ENCODE measurements at regions not wholly inside any gene's neighbourhood (a gene's known extent, or its start where the extent isn't known, plus 50 kb on each side); places are given as distances from the start of the nearest gene placed in this dataset.

DNA sequence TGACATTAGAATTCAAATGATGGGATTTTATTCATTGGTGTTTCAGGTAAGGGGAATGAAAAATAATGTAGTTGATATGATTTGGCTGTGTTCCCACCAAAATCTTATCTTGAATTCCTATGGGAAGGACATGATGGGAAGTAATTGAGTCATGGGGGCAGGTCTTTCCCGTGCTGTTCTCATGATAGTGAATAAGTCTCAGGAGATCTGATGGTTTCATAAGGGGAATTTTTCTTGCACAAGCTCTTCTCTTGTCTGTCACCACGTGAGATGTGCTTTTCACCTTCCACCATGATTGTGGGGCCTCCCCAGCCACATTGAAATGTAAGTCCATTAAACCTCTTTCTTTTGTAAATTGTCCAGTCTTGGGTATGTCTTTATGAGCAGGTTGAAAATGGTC, 268.6 kb upstream of the CHORDC1 start:
- Histone ChIP-seq H2AFZ (ENCODE audit: low read depth, low read length) (no peak overlapping the region), H3K9ac (replicated peaks; ENCODE audit: extremely low read depth, insufficient read depth, low read length) (no peak overlapping the region), H3K9me1 (replicated peaks; ENCODE audit: control insufficient read depth, extremely low read depth, insufficient read depth, low read length) (no peaks in the 10 kb centered on the region), H3K9me3 (replicated peaks; ENCODE audit: control insufficient read depth, insufficient read depth, low read length) (no peaks in the 10 kb centered on the region), H3K27ac (ENCODE audit: insufficient read depth, low read depth, low read length) (no peak overlapping the region), H3K79me2 (ENCODE audit: control insufficient read depth, insufficient read depth, low read length) (no peaks in the 10 kb centered on the region), H3K4me2 (ENCODE audit: insufficient read depth, low read length) (no peak overlapping the region), H3K36me3 (ENCODE audit: control insufficient read depth in 2 of 2, extremely low read depth in 1 of 2, insufficient read depth in 2 of 2, low read length in 2 of 2) (no peaks in the 10 kb centered on the region), H3K4me3 (replicated peaks in 1 of 3; ENCODE audit: insufficient read depth in 1 of 3, low read depth in 1 of 3, low read length in 3 of 3) (no peak overlapping the region), H3K27me3 (ENCODE audit: control insufficient read depth in 2 of 2, insufficient read depth in 2 of 2, low read length in 2 of 2) (no peaks in the 10 kb centered on the region), H3K4me1 (ENCODE audit: control insufficient read depth, extremely low read depth, insufficient read depth, low read length) (no peaks in the 10 kb centered on the region), H4K20me1 (replicated peaks; ENCODE audit: control insufficient read depth, extremely low read depth, insufficient read depth, low read length) (no peaks in the 10 kb centered on the region)
- intact Hi-C loops (cut with micrococcal nuclease): no loop called here
- FAIRE-seq (no peak), DNase-seq (ENCODE audit: low read depth, low spot score) (no peak)
- ChIA-PET POLR2A (no interaction called here), CTCF (no interaction called here)
- dilution Hi-C loops (cut with MboI; ENCODE audit: extremely low pct_ligation_motif_present, low sequenced_read_pairs): no loop called here
- no TSS peak for BruUV-seq (replicated peaks)
- TF ChIP-seq POLR2AphosphoS5 (IDR thresholded peaks at IDR 0.05; ENCODE audit: insufficient read depth, low read depth, low read length): no peak
- TF ChIP-seq FOS (IDR thresholded peaks at IDR 0.05; ENCODE audit: borderline replicate concordance, insufficient read depth, low read length): no peak

DNA sequence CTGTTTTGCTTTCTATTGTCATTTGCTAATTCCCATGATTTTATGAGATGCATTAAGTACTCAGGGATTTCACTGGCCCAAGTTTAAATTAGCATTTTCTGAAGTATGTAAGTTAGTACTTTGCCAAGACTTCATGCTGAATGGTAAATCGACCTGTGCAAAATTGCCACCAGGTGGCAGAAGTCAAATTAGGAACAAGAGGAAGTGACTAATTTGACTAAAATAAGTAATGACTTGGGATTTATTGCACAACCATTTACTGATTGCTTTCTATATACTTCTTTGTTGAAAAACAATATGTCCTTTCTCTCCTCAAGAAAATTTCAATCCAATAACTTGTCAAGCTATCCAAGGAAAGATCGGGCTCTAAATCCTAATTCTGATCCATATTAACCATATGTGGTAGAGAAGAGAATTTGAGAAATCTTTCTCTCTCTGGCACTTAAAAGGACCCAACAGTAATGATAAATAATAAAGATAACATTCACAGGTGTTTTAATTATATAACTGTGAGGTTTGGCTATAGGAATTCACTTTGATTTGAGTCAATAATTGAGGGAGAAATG, 253.7 kb upstream of the CHORDC1 start:
- intact Hi-C loops (cut with micrococcal nuclease): loop anchor here (1.0 kb wide), 1 partner anchor 772 kb away; no protein-coding TSS in a partner anchor
- DNase-seq (ENCODE audit: low read depth, low spot score) (peak; percentile 56), FAIRE-seq (peak; percentile 66)
- dilution Hi-C loops (cut with MboI; ENCODE audit: extremely low pct_ligation_motif_present, low sequenced_read_pairs): no loop called here
- TF ChIP-seq POLR2A (IDR thresholded peaks at IDR 0.05; ENCODE audit: low read depth, low read length) (no peak), JUN (IDR thresholded peaks at IDR 0.05; ENCODE audit: borderline replicate concordance, insufficient read depth, insufficient read length, low read depth) (peak; percentile 57), MYC (IDR thresholded peaks at IDR 0.05; ENCODE audit: low read depth, low read length) (no peak), FOS (IDR thresholded peaks at IDR 0.05; ENCODE audit: borderline replicate concordance, insufficient read depth, low read length) (no peak)
- TF ChIP-seq, protein P1, sequence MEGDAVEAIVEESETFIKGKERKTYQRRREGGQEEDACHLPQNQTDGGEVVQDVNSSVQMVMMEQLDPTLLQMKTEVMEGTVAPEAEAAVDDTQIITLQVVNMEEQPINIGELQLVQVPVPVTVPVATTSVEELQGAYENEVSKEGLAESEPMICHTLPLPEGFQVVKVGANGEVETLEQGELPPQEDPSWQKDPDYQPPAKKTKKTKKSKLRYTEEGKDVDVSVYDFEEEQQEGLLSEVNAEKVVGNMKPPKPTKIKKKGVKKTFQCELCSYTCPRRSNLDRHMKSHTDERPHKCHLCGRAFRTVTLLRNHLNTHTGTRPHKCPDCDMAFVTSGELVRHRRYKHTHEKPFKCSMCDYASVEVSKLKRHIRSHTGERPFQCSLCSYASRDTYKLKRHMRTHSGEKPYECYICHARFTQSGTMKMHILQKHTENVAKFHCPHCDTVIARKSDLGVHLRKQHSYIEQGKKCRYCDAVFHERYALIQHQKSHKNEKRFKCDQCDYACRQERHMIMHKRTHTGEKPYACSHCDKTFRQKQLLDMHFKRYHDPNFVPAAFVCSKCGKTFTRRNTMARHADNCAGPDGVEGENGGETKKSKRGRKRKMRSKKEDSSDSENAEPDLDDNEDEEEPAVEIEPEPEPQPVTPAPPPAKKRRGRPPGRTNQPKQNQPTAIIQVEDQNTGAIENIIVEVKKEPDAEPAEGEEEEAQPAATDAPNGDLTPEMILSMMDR (IDR thresholded peaks at IDR 0.05; ENCODE audit: extremely low read depth in 1 of 2, insufficient read depth in 1 of 2, low read depth in 1 of 2, low read length in 2 of 2): peak; percentile 32 to 33
- Histone ChIP-seq H2AFZ (ENCODE audit: low read depth, low read length) (no peak overlapping the region), H3K79me2 (ENCODE audit: control insufficient read depth, insufficient read depth, low read length) (no peaks in the 10 kb centered on the region), H3K4me1 (ENCODE audit: control insufficient read depth, extremely low read depth, insufficient read depth, low read length) (no peaks in the 10 kb centered on the region), H4K20me1 (replicated peaks; ENCODE audit: control insufficient read depth, extremely low read depth, insufficient read depth, low read length) (no peaks in the 10 kb centered on the region), H3K27me3 (ENCODE audit: control insufficient read depth in 2 of 2, insufficient read depth in 2 of 2, low read length in 2 of 2) (no peaks in the 10 kb centered on the region), H3K27ac (ENCODE audit: insufficient read depth, low read depth, low read length) (no peak overlapping the region), H3K36me3 (ENCODE audit: control insufficient read depth in 2 of 2, extremely low read depth in 1 of 2, insufficient read depth in 2 of 2, low read length in 2 of 2) (no peaks in the 10 kb centered on the region), H3K9me1 (replicated peaks; ENCODE audit: control insufficient read depth, extremely low read depth, insufficient read depth, low read length) (no peaks in the 10 kb centered on the region), H3K9me3 (replicated peaks; ENCODE audit: control insufficient read depth, insufficient read depth, low read length) (no peaks in the 10 kb centered on the region), H3K4me3 (replicated peaks in 1 of 3; ENCODE audit: insufficient read depth in 1 of 3, low read depth in 1 of 3, low read length in 3 of 3) (no peak overlapping the region), H3K9ac (replicated peaks; ENCODE audit: extremely low read depth, insufficient read depth, low read length) (no peak overlapping the region), H3K4me2 (ENCODE audit: insufficient read depth, low read length) (no peak overlapping the region)
- ChIA-PET POLR2A (no interaction called here), CTCF (no interaction called here)
- BruUV-seq (replicated peaks): no TSS peak

Data from endothelial cell of umbilical vein (primary cell).